ENCODE measurements at regions not wholly inside any gene's neighbourhood (a gene's known extent, or its start where the extent isn't known, plus 50 kb on each side); places are given as distances from the start of the nearest gene placed in this dataset.

GRCh38 chr5:2256691-2257280 is 374.1 kb upstream of the IRX4 start:
- no peak overlapping the region for H2AFZ ChIP-seq (ENCODE audit: low read depth)
- H3K4me2 ChIP-seq = no peak overlapping the region
- no peaks in the 10 kb centered on the region for H3K27me3 ChIP-seq (ENCODE audit: insufficient read depth, low read depth)
- H3K79me2 ChIP-seq (ENCODE audit: insufficient read depth, low read depth) = no peaks in the 10 kb centered on the region
- H3K9ac ChIP-seq = no peak overlapping the region
- H4K20me1 ChIP-seq (ENCODE audit: insufficient read depth) = no peaks in the 10 kb centered on the region
- H3K27ac ChIP-seq = no peak overlapping the region
- no peaks in the 10 kb centered on the region for H3K36me3 ChIP-seq (ENCODE audit: insufficient read depth)
- TF ChIP-seq CTCF (conservative IDR thresholded peaks at IDR 0.05; ENCODE audit: low read depth, low read length) = no peak
- H3K4me3 ChIP-seq (IDR thresholded peaks at IDR 0.05; ENCODE audit: insufficient read depth, low read depth, low read length) = no peak overlapping the region
- H3K4me1 ChIP-seq (ENCODE audit: low read depth, poor library complexity, severe bottlenecking) = no peaks in the 10 kb centered on the region

- H3K27me3 ChIP-seq (ENCODE audit: insufficient read depth, low read depth) = no peaks in the 10 kb centered on the region
- H3K36me3 ChIP-seq (ENCODE audit: insufficient read depth) = no peaks in the 10 kb centered on the region
- H3K4me1 ChIP-seq (ENCODE audit: low read depth, poor library complexity, severe bottlenecking) = no peaks in the 10 kb centered on the region
- no peak overlapping the region for H3K27ac ChIP-seq
- TF ChIP-seq CTCF (conservative IDR thresholded peaks at IDR 0.05; ENCODE audit: low read depth, low read length) = no peak
- no peaks in the 10 kb centered on the region for H4K20me1 ChIP-seq (ENCODE audit: insufficient read depth)
- H3K4me2 ChIP-seq = no peak overlapping the region
- no peak overlapping the region for H2AFZ ChIP-seq (ENCODE audit: low read depth)
- H3K4me3 ChIP-seq (IDR thresholded peaks at IDR 0.05; ENCODE audit: insufficient read depth, low read depth, low read length) = no peak overlapping the region
- no peak overlapping the region for H3K9ac ChIP-seq
- H3K79me2 ChIP-seq (ENCODE audit: insufficient read depth, low read depth) = no peaks in the 10 kb centered on the region
Measured at GRCh38 chr5:2255915-2256690, 373.4 kb upstream of the IRX4 start.

GRCh38 chr5:2254880-2255750 is 372.4 kb upstream of the IRX4 start:
- TF ChIP-seq CTCF (conservative IDR thresholded peaks at IDR 0.05; ENCODE audit: low read depth, low read length) = no peak
- Histone ChIP-seq H3K36me3 (ENCODE audit: insufficient read depth) (no peaks in the 10 kb centered on the region), H3K4me2 (no peak overlapping the region), H3K27me3 (ENCODE audit: insufficient read depth, low read depth) (no peaks in the 10 kb centered on the region), H3K4me1 (ENCODE audit: low read depth, poor library complexity, severe bottlenecking) (no peaks in the 10 kb centered on the region), H2AFZ (ENCODE audit: low read depth) (no peak overlapping the region), H3K79me2 (ENCODE audit: insufficient read depth, low read depth) (no peaks in the 10 kb centered on the region), H4K20me1 (ENCODE audit: insufficient read depth) (no peaks in the 10 kb centered on the region), H3K4me3 (IDR thresholded peaks at IDR 0.05; ENCODE audit: insufficient read depth, low read depth, low read length) (no peak overlapping the region), H3K9ac (no peak overlapping the region), H3K27ac (no peak overlapping the region)

GRCh38 chr5:2254406-2254805 is 371.7 kb upstream of the IRX4 start:
- H4K20me1 ChIP-seq (ENCODE audit: insufficient read depth) = no peaks in the 10 kb centered on the region
- no peaks in the 10 kb centered on the region for H3K36me3 ChIP-seq (ENCODE audit: insufficient read depth)
- H3K4me2 ChIP-seq = no peak overlapping the region
- H2AFZ ChIP-seq (ENCODE audit: low read depth) = no peak overlapping the region
- H3K27ac ChIP-seq = no peak overlapping the region
- H3K4me3 ChIP-seq (IDR thresholded peaks at IDR 0.05; ENCODE audit: insufficient read depth, low read depth, low read length) = no peak overlapping the region
- H3K9ac ChIP-seq = no peak overlapping the region
- H3K27me3 ChIP-seq (ENCODE audit: insufficient read depth, low read depth) = no peaks in the 10 kb centered on the region
- no peak for TF ChIP-seq CTCF (conservative IDR thresholded peaks at IDR 0.05; ENCODE audit: low read depth, low read length)
- no peaks in the 10 kb centered on the region for H3K79me2 ChIP-seq (ENCODE audit: insufficient read depth, low read depth)
- H3K4me1 ChIP-seq (ENCODE audit: low read depth, poor library complexity, severe bottlenecking) = no peaks in the 10 kb centered on the region

Measured in KMS-11 (cell line).